Caco-2 (cell line): ENCODE measurements at regions not wholly inside any gene's neighbourhood (a gene's known extent, or its start where the extent isn't known, plus 50 kb on each side); places are given as distances from the start of the nearest gene placed in this dataset.

ENCODE experiments used
- BruUV-seq: library from RNA; stranded (reverse); fragments of 400-500 nt; replicated peaks from 2 replicates; lab custom pipeline; 2021; lab: Mats Ljungman, UMichigan
- CTCF ChIA-PET: fragments of 300-600 bp; sonication (Branson Sonifier 250); formaldehyde crosslinking; loops from one replicate; lab custom pipeline; 2022; ENCODE audit warnings: antibody characterized with exemption; lab: Charles Lee
- POLR2A ChIA-PET: fragments of 300-600 bp; sonication (Branson Sonifier 250); formaldehyde crosslinking; loops from one replicate; lab custom pipeline; 2022; ENCODE audit warnings: antibody characterized with exemption; lab: Charles Lee
- DNase-seq, 2 experiments: peaks; one replicate each; pipeline versions ENCODE4 v3.0.0 to v3.0.0-alpha.2; 2020 to 2022
- H3K27me3 ChIP-seq: replicated peaks from 2 replicates; pipeline ENCODE4 v1.6.0; 2011; ENCODE audit warnings: low read length; ENCODE audit not compliant: control insufficient read depth, insufficient read depth
- H3K36me3 ChIP-seq: 2 replicates; pipeline ENCODE4 v1.5.1; 2011; ENCODE audit warnings: low read length; ENCODE audit not compliant: control insufficient read depth, insufficient read depth
- H3K4me1 ChIP-seq: fragments of 250-450 bp; sonication (Bioruptor Pico); 2 replicates; pipeline ENCODE4 v1.5.1; 2020; ENCODE audit warnings: mild to moderate bottlenecking
- H3K4me3 ChIP-seq: 2 replicates; pipeline ENCODE4 v1.5.1; 2011; ENCODE audit warnings: low read depth, mild to moderate bottlenecking, control low read depth, low read length
- H3K9me3 ChIP-seq: fragments of 250-450 bp; sonication (Bioruptor Pico); 2 replicates; pipeline ENCODE4 v1.5.1; 2020; ENCODE audit warnings: mild to moderate bottlenecking, moderate library complexity
- H3K27ac Mint-ChIP-seq: one replicate; pipeline ENCODE4 v1.8.0; 2022; ENCODE audit warnings: mixed read lengths; ENCODE audit not compliant: unreplicated experiment
- H3K27me3 Mint-ChIP-seq: one replicate; pipeline ENCODE4 v1.8.0; 2022; ENCODE audit warnings: mixed read lengths; ENCODE audit not compliant: insufficient read depth, unreplicated experiment
- H3K36me3 Mint-ChIP-seq: one replicate; pipeline ENCODE4 v1.8.0; 2022; ENCODE audit warnings: mild to moderate bottlenecking, mixed read lengths; ENCODE audit not compliant: insufficient read depth, unreplicated experiment
- H3K4me1 Mint-ChIP-seq: one replicate; pipeline ENCODE4 v1.8.0; 2022; ENCODE audit warnings: low read depth, mixed read lengths; ENCODE audit not compliant: unreplicated experiment
- H3K4me3 Mint-ChIP-seq: one replicate; pipeline ENCODE4 v1.8.0; 2022; ENCODE audit warnings: mild to moderate bottlenecking, moderate library complexity, mixed read lengths; ENCODE audit not compliant: unreplicated experiment
- H3K9me3 Mint-ChIP-seq: one replicate; pipeline ENCODE4 v1.8.0; 2022; ENCODE audit warnings: mixed read lengths; ENCODE audit not compliant: unreplicated experiment
- intact Hi-C: fragments of 100-400 bp; cut with micrococcal nuclease; formaldehyde crosslinking; loops from one replicate; pipeline ENCODE4 v1.10.0; 2022; ENCODE audit not compliant: unreplicated experiment
- TF ChIP-seq, protein P1 (sequence below), 2 experiments: fragments of 200-600 bp in 1 of 2; IDR thresholded peaks; 1 replicate in 1 of 2; 2 replicates in 1 of 2; pipeline versions ENCODE4 v1.5.1 to v1.8.0; 2011 to 2022; ENCODE audit warnings: antibody characterized with exemption in 1 of 2, control low read depth in 1 of 2, inconsistent platforms in 1 of 2, low read depth in 1 of 2, low read length in 1 of 2, mild to moderate bottlenecking in 1 of 2, moderate library complexity in 1 of 2; ENCODE audit not compliant: insufficient read depth in 1 of 2, severe bottlenecking in 1 of 2, unreplicated experiment in 1 of 2

DNA sequence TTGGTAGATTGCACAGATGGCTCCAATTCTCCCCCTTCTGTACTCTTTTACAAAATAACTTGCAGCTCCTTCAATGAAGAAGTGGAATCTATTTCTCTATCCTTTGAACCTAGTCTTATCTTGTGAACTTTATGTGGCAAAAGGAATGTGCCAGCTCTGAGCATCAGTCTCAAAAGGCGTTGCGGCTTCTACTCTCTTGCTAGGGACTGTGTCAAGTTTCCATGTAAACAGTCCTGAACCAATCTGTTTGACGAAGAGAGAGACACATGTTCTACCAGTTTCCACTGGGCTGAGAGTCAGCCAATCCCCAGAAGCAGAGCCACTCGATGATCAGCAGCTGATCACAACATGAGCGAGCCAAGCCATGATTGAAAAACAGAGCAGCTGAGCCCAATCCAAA is 439.7 kb upstream of the SETBP1 start:
- Mint-ChIP-seq H3K36me3 (no peaks in the 10 kb centered on the region), H3K4me1 (no peaks in the 10 kb centered on the region), H3K27me3 (no peaks in the 10 kb centered on the region), H3K9me3 (no peaks in the 10 kb centered on the region), H3K27ac (no peak overlapping the region), H3K4me3 (no peak overlapping the region)
- no peaks in the 10 kb centered on the region for H3K9me3 ChIP-seq
- no peak overlapping the region for H3K4me3 ChIP-seq
- ChIA-PET POLR2A (no interaction called here), CTCF (no interaction called here)
- no TSS peak for BruUV-seq
- H3K27me3 ChIP-seq = no peaks in the 10 kb centered on the region
- TF ChIP-seq, protein P1, sequence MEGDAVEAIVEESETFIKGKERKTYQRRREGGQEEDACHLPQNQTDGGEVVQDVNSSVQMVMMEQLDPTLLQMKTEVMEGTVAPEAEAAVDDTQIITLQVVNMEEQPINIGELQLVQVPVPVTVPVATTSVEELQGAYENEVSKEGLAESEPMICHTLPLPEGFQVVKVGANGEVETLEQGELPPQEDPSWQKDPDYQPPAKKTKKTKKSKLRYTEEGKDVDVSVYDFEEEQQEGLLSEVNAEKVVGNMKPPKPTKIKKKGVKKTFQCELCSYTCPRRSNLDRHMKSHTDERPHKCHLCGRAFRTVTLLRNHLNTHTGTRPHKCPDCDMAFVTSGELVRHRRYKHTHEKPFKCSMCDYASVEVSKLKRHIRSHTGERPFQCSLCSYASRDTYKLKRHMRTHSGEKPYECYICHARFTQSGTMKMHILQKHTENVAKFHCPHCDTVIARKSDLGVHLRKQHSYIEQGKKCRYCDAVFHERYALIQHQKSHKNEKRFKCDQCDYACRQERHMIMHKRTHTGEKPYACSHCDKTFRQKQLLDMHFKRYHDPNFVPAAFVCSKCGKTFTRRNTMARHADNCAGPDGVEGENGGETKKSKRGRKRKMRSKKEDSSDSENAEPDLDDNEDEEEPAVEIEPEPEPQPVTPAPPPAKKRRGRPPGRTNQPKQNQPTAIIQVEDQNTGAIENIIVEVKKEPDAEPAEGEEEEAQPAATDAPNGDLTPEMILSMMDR (IDR thresholded peaks at IDR 0.05; ENCODE audit: insufficient read depth in 1 of 2, low read depth in 1 of 2, low read length in 1 of 2, severe bottlenecking in 1 of 2, unreplicated experiment in 1 of 2) = no peak
- H3K36me3 ChIP-seq = no peaks in the 10 kb centered on the region
- intact Hi-C loops = no loop called here
- DNase-seq = no peak
- H3K4me1 ChIP-seq = no peaks in the 10 kb centered on the region

DNA sequence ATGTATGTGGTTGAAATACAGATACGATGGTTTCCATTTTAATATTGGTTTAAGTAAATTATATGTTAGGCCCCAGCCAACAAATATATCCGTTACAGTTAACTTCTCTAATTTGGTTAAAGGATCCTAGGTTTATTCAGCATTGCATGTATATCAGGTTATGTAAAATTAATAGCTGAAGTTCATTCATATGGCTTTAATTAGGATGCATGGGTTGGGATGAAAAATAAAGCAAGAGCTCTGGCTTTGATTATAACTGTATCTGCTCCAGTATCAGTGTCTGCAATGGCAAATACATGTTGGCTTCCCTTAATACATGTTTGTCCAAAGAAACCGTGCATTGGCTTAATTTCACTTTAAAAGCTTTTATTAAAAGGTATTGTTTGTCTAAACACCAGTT is 435.7 kb upstream of the SETBP1 start:
- Histone ChIP-seq H3K4me3 (no peak overlapping the region), H3K9me3 (no peaks in the 10 kb centered on the region), H3K27me3 (no peaks in the 10 kb centered on the region), H3K36me3 (no peaks in the 10 kb centered on the region), H3K4me1 (no peaks in the 10 kb centered on the region)
- Mint-ChIP-seq H3K4me1 (no peaks in the 10 kb centered on the region), H3K27ac (no peak overlapping the region), H3K36me3 (no peaks in the 10 kb centered on the region), H3K27me3 (no peaks in the 10 kb centered on the region), H3K4me3 (no peak overlapping the region), H3K9me3 (no peaks in the 10 kb centered on the region)
- BruUV-seq = no TSS peak
- ChIA-PET CTCF (no interaction called here), POLR2A (no interaction called here)
- no peak for DNase-seq
- intact Hi-C loops = no loop called here
- TF ChIP-seq, protein P1 (IDR thresholded peaks at IDR 0.05; ENCODE audit: insufficient read depth in 1 of 2, low read depth in 1 of 2, low read length in 1 of 2, severe bottlenecking in 1 of 2, unreplicated experiment in 1 of 2) = no peak

DNA sequence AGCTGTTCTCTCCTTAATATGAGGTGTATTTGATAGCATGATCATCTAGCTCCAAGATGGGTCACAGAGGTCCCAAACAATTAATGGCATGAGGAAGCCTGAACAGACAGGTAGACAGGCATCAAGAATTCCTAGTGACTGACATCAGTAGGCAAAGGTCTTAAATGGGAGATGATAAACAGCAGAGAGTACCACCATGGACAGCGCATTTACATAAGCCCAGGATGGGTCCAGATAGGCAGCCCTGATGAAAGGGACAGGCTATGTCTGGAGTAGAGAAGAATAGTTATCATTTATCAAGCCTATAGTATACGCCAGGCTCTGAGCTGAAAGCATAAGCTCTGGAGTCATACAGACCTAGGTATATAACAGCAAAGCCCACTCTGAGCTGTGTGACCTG is 434.7 kb upstream of the SETBP1 start:
- intact Hi-C loops = no loop called here
- Mint-ChIP-seq H3K9me3 (no peaks in the 10 kb centered on the region), H3K4me3 (no peak overlapping the region), H3K4me1 (no peaks in the 10 kb centered on the region), H3K27me3 (no peaks in the 10 kb centered on the region), H3K36me3 (no peaks in the 10 kb centered on the region), H3K27ac (no peak overlapping the region)
- H3K4me1 ChIP-seq = no peaks in the 10 kb centered on the region
- no peak for DNase-seq
- no peaks in the 10 kb centered on the region for H3K27me3 ChIP-seq
- H3K9me3 ChIP-seq = no peaks in the 10 kb centered on the region
- H3K4me3 ChIP-seq = no peak overlapping the region
- TF ChIP-seq, protein P1 (IDR thresholded peaks at IDR 0.05; ENCODE audit: insufficient read depth in 1 of 2, low read depth in 1 of 2, low read length in 1 of 2, severe bottlenecking in 1 of 2, unreplicated experiment in 1 of 2) = no peak
- BruUV-seq = no TSS peak
- no peaks in the 10 kb centered on the region for H3K36me3 ChIP-seq
- ChIA-PET CTCF (no interaction called here), POLR2A (no interaction called here)
